IgD-negative memory B cell (primary cell): ENCODE measurements at regions not wholly inside any gene's neighbourhood (a gene's known extent, or its start where the extent isn't known, plus 50 kb on each side); places are given as distances from the start of the nearest gene placed in this dataset.
"Not testable (repeated sequence)": the region's sequence is repeated elsewhere in the genome, so short reads cannot be mapped to it uniquely, and the experiment has no call there.

Experiments used
- H3K27ac Mint-ChIP-seq, 3 donors: one replicate each; pipeline ENCODE4 v1.8.0; 2020 to 2022; ENCODE audit warnings: mild to moderate bottlenecking in 3 of 3, mixed read lengths in 3 of 3, moderate library complexity in 1 of 3
- H3K27me3 Mint-ChIP-seq: one replicate; pipeline ENCODE4 v1.8.0; 2021; ENCODE audit warnings: mixed read lengths
- H3K36me3 Mint-ChIP-seq: one replicate; pipeline ENCODE4 v1.8.0; 2020; ENCODE audit warnings: mild to moderate bottlenecking, mixed read lengths
- H3K4me1 Mint-ChIP-seq, 3 donors: one replicate each; pipeline ENCODE4 v1.8.0; 2020 to 2022; ENCODE audit warnings: mixed read lengths in 3 of 3, mild to moderate bottlenecking in 1 of 3
- H3K4me3 Mint-ChIP-seq, 4 donors: one replicate each; pipeline ENCODE4 v1.8.0; 2020 to 2022; ENCODE audit warnings: mild to moderate bottlenecking in 4 of 4, mixed read lengths in 4 of 4, moderate library complexity in 3 of 4
- H3K9me3 Mint-ChIP-seq, 3 donors: one replicate each; pipeline ENCODE4 v1.8.0; 2020 to 2021; ENCODE audit warnings: mixed read lengths in 3 of 3, mild to moderate bottlenecking in 1 of 3

- no peak overlapping the region for H3K4me3 Mint-ChIP-seq
- no peaks in the 10 kb centered on the region for H3K36me3 Mint-ChIP-seq
- H3K27me3 Mint-ChIP-seq: no peaks in the 10 kb centered on the region
- peaks cover 0 to 6% (median 2%) of the 10 kb centered on the region in 3 donors for H3K9me3 Mint-ChIP-seq
- H3K4me1 Mint-ChIP-seq: no peaks in the 10 kb centered on the region
- no peak overlapping the region for H3K27ac Mint-ChIP-seq
Observed at GRCh38 chr18:30709595-30709994, 332.9 kb downstream of the DSC3 start.

DNA sequence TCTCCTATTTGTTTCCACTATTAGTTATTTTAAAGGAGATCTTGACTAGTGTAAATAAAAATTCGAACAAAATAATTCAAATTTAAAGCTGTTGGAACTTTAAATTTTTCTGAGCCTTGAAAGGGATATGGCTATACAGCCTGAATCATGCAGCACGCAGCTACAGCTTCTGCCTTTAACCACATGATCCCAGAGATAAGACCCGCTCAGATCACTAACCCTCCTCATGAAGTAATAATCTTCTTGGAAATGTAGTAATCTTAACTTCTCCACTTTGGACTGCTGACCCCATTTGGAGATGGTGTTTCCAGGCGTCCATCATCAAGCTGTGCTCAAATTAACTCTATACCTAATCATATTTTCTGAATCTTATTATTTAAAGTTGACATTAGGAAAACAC is 336.6 kb downstream of the DSC3 start:
- Mint-ChIP-seq H3K27me3 (no peaks in the 10 kb centered on the region), H3K4me3 (no peak overlapping the region), H3K4me1 (no peaks in the 10 kb centered on the region), H3K27ac (no peak overlapping the region), H3K36me3 (no peaks in the 10 kb centered on the region), H3K9me3 (peaks cover 0 to 4% (median 2%) of the 10 kb centered on the region in 3 donors)

DNA sequence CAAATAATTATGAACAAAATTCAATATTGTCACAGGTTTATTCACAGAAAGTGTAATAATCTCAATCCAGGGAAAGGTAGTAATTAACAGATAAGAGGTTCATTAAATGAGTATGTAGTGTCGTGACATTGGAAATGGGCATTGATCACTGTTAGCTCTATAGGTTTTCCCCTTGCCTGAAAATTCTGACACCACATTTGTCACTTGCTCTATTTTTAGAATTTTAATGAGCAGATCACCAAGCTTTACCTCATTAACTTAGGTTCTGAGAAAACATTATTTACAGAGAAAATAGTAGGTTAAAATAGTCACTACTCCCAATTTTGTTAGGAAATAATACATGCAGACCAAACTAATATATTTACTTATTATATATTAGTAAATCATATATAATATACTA is 344.0 kb downstream of the DSC3 start:
- Mint-ChIP-seq H3K36me3 (no peaks in the 10 kb centered on the region), H3K27ac (no peak overlapping the region), H3K27me3 (no peaks in the 10 kb centered on the region), H3K9me3 (peaks cover 0 to 7% (median 5%) of the 10 kb centered on the region in 3 donors), H3K4me3 (no peak overlapping the region), H3K4me1 (no peaks in the 10 kb centered on the region)

DNA sequence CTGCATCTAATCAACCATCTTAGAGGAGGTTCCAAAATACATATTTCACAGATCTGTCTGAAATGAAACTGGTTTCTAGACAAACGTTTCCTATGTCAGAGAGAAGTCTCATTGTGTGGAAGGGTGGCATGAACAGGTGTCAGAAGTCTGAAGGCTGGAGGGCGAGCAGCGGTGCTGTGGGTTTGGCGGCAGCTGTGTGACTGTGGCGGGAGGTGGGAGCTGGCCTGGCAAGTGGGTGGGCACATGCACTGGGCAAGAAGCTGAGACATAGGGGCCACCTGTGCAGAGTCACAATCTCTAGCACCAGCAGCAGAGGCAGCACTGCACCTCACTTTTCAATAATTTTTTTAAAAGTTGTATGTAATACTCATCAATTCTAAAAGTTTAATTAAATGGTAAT is 346.3 kb downstream of the DSC3 start:
- no peaks in the 10 kb centered on the region for H3K36me3 Mint-ChIP-seq
- no peaks in the 10 kb centered on the region for H3K4me1 Mint-ChIP-seq
- H3K4me3 Mint-ChIP-seq: no peak overlapping the region
- H3K27ac Mint-ChIP-seq: no peak overlapping the region
- peaks cover 0 to 3% (median 3%) of the 10 kb centered on the region in 3 donors for H3K9me3 Mint-ChIP-seq
- no peaks in the 10 kb centered on the region for H3K27me3 Mint-ChIP-seq

DNA sequence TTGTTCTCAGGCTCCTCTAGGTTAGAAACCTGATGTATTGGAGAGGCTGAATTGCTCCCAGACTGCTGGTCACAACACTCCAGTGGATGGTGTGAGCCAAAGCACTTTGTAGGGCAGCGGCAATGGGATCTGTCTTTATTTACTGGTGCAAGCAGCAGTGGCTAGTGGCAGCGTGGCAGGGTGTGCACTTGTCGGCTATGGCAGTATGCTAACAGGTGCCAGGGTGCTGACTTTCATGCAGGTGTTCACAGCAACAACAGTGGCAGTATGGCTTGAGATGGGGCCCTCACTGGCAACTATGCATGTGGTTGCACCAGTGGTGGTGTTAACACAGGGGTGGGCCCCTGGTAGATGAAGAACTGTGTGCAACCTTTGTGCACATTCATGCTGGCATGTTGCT is 347.8 kb downstream of the DSC3 start:
- H3K4me3 Mint-ChIP-seq: no peak overlapping the region
- H3K4me1 Mint-ChIP-seq: no peaks in the 10 kb centered on the region
- H3K27ac Mint-ChIP-seq: no peak overlapping the region
- no peaks in the 10 kb centered on the region for H3K36me3 Mint-ChIP-seq
- peaks cover 0 to 2% (median 0%) of the 10 kb centered on the region in 3 donors for H3K9me3 Mint-ChIP-seq
- H3K27me3 Mint-ChIP-seq: no peaks in the 10 kb centered on the region

GRCh38 chr18:30689216-30689615 is 353.3 kb downstream of the DSC3 start:
- no peaks in the 10 kb centered on the region for H3K4me1 Mint-ChIP-seq

DNA sequence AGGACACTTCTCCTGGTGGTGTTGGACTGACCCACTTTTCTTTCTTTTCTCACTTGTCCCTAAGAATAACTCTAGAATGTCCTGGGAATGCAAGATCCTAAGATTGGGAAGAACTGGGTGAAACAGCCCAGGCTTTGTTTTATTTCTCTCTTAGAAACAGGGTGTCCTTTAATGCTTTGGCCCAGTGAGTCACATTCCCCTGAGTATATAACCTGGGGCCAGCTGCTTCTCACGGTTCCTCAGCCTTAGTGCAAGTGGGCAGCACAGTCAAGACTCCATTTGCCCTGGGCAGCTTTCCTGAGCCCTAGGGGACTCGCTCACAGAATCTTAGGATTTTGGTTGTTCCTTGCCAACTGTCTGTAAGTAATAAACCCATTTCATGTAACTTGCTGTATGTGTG is 355.0 kb downstream of the DSC3 start:
- H3K36me3 Mint-ChIP-seq: no peaks in the 10 kb centered on the region
- H3K4me1 Mint-ChIP-seq: no peaks in the 10 kb centered on the region
- H3K27ac Mint-ChIP-seq: no peak overlapping the region
- H3K9me3 Mint-ChIP-seq: no peaks in the 10 kb centered on the region
- no peaks in the 10 kb centered on the region for H3K27me3 Mint-ChIP-seq
- no peak overlapping the region for H3K4me3 Mint-ChIP-seq

More at GRCh38 chr18:30689216-30689615, 353.3 kb downstream of the DSC3 start:
- H3K27me3 Mint-ChIP-seq: no peaks in the 10 kb centered on the region
- no peak overlapping the region for H3K27ac Mint-ChIP-seq
- H3K4me3 Mint-ChIP-seq: no peak overlapping the region
- no peaks in the 10 kb centered on the region for H3K9me3 Mint-ChIP-seq
- no peaks in the 10 kb centered on the region for H3K36me3 Mint-ChIP-seq

DNA sequence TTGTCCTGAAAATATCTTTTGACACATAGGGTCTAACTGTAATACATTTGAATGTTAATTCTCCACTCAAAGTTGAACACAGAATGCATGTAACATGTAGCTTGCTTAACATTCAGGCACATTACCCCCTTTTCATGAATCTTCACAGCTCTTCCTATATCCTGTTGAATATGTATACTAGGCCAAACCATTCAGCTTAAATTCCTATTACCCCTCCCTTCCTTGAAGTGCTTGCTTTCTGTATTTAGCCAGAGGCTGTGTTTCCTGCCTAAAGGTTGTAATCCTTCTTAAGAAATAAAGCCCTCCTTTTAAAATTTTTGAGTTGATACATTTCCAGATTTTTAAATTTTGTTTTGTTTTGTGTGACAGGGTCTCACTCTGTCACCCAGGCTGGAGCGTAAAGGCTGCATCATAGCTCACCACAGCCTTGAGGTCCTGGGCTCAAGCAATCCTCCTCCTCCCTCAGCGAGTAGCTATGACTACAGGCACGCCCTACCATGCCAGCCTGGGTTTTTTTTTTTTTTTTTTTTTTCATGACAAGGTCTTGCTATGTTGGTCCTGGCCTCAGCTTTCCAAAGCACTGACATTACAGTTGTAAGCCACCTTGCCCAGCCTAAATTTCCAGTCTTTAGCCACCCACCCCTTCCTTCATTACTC is 357.6 kb downstream of the DSC3 start:
- Mint-ChIP-seq H3K36me3 (no peaks in the 10 kb centered on the region), H3K9me3 (peaks cover 0 to 2% (median 1%) of the 10 kb centered on the region in 3 donors), H3K27ac (no peak overlapping the region), H3K27me3 (no peaks in the 10 kb centered on the region), H3K4me1 (no peaks in the 10 kb centered on the region), H3K4me3 (no peak overlapping the region)

DNA sequence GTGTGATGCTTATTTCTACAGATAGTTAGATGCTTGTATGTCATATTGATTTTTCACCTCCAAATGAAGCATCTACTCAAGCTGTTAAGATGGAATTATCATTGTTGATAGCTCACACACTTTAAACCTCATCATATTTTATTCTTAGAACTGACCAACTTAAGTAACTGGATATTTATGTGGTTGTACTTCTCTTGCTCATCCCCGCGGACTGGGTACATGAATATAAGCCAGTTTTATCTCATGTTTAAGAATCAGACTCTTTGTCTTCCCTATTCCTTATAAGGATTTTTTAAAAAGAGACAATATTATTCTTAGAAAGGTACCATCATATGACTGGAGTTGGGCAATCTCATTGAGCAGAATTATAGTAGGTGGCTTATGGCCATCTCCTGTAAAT is 358.7 kb downstream of the DSC3 start:
- Mint-ChIP-seq H3K4me3 (no peak overlapping the region), H3K36me3 (no peaks in the 10 kb centered on the region), H3K4me1 (no peaks in the 10 kb centered on the region), H3K27ac (no peak overlapping the region), H3K9me3 (peaks cover 0 to 2% (median 1%) of the 10 kb centered on the region in 3 donors), H3K27me3 (no peaks in the 10 kb centered on the region)

- no peak overlapping the region for H3K27ac Mint-ChIP-seq
- no peaks in the 10 kb centered on the region for H3K27me3 Mint-ChIP-seq
- no peak overlapping the region for H3K4me3 Mint-ChIP-seq
- H3K9me3 Mint-ChIP-seq: peaks cover 0 to 2% (median 1%) of the 10 kb centered on the region in 3 donors
- H3K36me3 Mint-ChIP-seq: no peaks in the 10 kb centered on the region
- no peaks in the 10 kb centered on the region for H3K4me1 Mint-ChIP-seq
Observed at GRCh38 chr18:30682672-30683071, 359.9 kb downstream of the DSC3 start.

- no peaks in the 10 kb centered on the region for H3K36me3 Mint-ChIP-seq
- H3K27ac Mint-ChIP-seq: no peak overlapping the region
- H3K4me1 Mint-ChIP-seq: no peaks in the 10 kb centered on the region
- H3K9me3 Mint-ChIP-seq: peaks cover 1 to 4% (median 2%) of the 10 kb centered on the region in 3 donors
- H3K27me3 Mint-ChIP-seq: no peaks in the 10 kb centered on the region
- no peak overlapping the region for H3K4me3 Mint-ChIP-seq
Observed at GRCh38 chr18:30679285-30679930, 363.1 kb downstream of the DSC3 start.

DNA sequence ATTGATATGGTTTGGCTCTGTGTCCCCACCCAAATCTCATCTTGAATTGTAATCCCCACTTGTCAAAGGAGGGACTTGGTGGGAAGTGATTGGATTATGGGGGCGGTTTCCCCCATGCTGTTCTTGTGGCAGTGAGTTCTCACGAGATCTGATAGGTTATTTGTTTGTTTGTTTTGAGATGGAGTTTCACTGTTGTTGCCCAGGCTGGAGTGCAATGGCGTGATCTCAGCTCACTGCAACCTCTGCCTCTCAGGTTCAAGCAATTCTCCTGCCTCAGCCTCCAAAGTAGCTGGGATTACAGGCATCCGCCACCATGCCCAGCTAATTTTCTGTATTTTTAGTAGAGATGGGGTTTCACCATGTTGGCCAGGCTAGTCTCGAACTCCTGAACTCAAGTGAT is 364.7 kb downstream of the DSC3 start:
- not testable (repeated sequence) for H3K4me1 Mint-ChIP-seq, H3K4me3 Mint-ChIP-seq, H3K36me3 Mint-ChIP-seq, H3K27me3 Mint-ChIP-seq, H3K9me3 Mint-ChIP-seq, H3K27ac Mint-ChIP-seq

GRCh38 chr18:30676053-30676480 is 366.5 kb downstream of the DSC3 start:
- peaks cover 0 to 4% (median 4%) of the 10 kb centered on the region in 3 donors for H3K9me3 Mint-ChIP-seq
- H3K4me3 Mint-ChIP-seq: no peak overlapping the region
- no peak overlapping the region for H3K27ac Mint-ChIP-seq

GRCh38 chr18:30675493-30675892 is 367.0 kb downstream of the DSC3 start:
- H3K9me3 Mint-ChIP-seq: peaks cover 0 to 7% (median 4%) of the 10 kb centered on the region in 3 donors
- H3K36me3 Mint-ChIP-seq: no peaks in the 10 kb centered on the region
- H3K27me3 Mint-ChIP-seq: no peaks in the 10 kb centered on the region

More at GRCh38 chr18:30676053-30676480, 366.5 kb downstream of the DSC3 start:
- Mint-ChIP-seq H3K27me3 (no peaks in the 10 kb centered on the region), H3K4me1 (no peaks in the 10 kb centered on the region), H3K36me3 (no peaks in the 10 kb centered on the region)

GRCh38 chr18:30675072-30675471 is 367.5 kb downstream of the DSC3 start:
- no peaks in the 10 kb centered on the region for H3K4me1 Mint-ChIP-seq

More at GRCh38 chr18:30675493-30675892, 367.0 kb downstream of the DSC3 start:
- Mint-ChIP-seq H3K27ac (no peak overlapping the region), H3K4me3 (no peak overlapping the region), H3K4me1 (no peaks in the 10 kb centered on the region)

DNA sequence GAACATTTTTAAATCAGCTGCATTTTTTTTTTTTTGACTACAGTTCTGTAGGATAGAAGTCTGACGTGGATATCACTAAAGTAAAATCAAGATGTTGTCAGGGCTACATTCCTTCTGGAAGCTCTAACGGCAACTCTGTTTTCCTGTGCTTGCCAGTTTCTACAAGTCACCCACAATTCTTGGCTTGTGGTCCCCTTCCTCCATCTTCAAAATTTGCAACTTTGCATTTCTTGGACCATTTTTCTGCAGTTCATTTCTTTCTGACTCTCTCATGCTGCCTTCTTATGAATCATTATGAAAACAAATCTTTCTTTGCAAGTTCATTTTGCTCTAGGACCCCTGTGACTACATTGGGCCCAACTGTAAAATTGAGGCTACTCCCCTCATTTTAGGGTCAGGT is 367.9 kb downstream of the DSC3 start:
- Mint-ChIP-seq H3K27ac (no peak overlapping the region), H3K27me3 (no peaks in the 10 kb centered on the region), H3K36me3 (no peaks in the 10 kb centered on the region), H3K4me3 (no peak overlapping the region), H3K4me1 (no peaks in the 10 kb centered on the region), H3K9me3 (peaks cover 0 to 7% (median 3%) of the 10 kb centered on the region in 3 donors)

More at GRCh38 chr18:30675072-30675471, 367.5 kb downstream of the DSC3 start:
- H3K36me3 Mint-ChIP-seq: no peaks in the 10 kb centered on the region
- H3K4me3 Mint-ChIP-seq: no peak overlapping the region
- H3K27me3 Mint-ChIP-seq: no peaks in the 10 kb centered on the region
- H3K9me3 Mint-ChIP-seq: peaks cover 0 to 7% (median 3%) of the 10 kb centered on the region in 3 donors
- no peak overlapping the region for H3K27ac Mint-ChIP-seq
